ENCODE measurements at regions not wholly inside any gene's neighbourhood (a gene's known extent, or its start where the extent isn't known, plus 50 kb on each side); places are given as distances from the start of the nearest gene placed in this dataset.
A peak's percentile ranks its signal among the peaks of the same experiment; 100 is the strongest.

- H3K4me1 ChIP-seq (ENCODE audit: insufficient read depth, low read length), result peaks cover 23% of the 10 kb centered on the region
- H2AFZ ChIP-seq (ENCODE audit: low read length), result peak overlapping the region; percentile 45
- TF ChIP-seq, protein P1, sequence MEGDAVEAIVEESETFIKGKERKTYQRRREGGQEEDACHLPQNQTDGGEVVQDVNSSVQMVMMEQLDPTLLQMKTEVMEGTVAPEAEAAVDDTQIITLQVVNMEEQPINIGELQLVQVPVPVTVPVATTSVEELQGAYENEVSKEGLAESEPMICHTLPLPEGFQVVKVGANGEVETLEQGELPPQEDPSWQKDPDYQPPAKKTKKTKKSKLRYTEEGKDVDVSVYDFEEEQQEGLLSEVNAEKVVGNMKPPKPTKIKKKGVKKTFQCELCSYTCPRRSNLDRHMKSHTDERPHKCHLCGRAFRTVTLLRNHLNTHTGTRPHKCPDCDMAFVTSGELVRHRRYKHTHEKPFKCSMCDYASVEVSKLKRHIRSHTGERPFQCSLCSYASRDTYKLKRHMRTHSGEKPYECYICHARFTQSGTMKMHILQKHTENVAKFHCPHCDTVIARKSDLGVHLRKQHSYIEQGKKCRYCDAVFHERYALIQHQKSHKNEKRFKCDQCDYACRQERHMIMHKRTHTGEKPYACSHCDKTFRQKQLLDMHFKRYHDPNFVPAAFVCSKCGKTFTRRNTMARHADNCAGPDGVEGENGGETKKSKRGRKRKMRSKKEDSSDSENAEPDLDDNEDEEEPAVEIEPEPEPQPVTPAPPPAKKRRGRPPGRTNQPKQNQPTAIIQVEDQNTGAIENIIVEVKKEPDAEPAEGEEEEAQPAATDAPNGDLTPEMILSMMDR (IDR thresholded peaks at IDR 0.05; ENCODE audit: extremely low read depth, low read depth, low read length), result no peak
- no peaks in the 10 kb centered on the region for H4K20me1 ChIP-seq (ENCODE audit: insufficient read depth, low read length)
- H3K36me3 ChIP-seq (ENCODE audit: insufficient read depth, low read length), result no peaks in the 10 kb centered on the region
- no peaks in the 10 kb centered on the region for H3K9me3 ChIP-seq (ENCODE audit: low read depth, low read length)
- no peak overlapping the region for H3K27ac ChIP-seq (ENCODE audit: low read depth, low read length)
- no peak overlapping the region for H3K4me2 ChIP-seq (ENCODE audit: insufficient read depth, low read length)
- no peak for DNase-seq (ENCODE audit: insufficient read length, low spot score, missing footprints)
- H3K4me3 ChIP-seq (ENCODE audit: insufficient read depth, low read length), result no peak overlapping the region
- no peaks in the 10 kb centered on the region for H3K79me2 ChIP-seq (ENCODE audit: insufficient read depth, low read length)
- H3K27me3 ChIP-seq (ENCODE audit: insufficient read depth, low read length), result no peaks in the 10 kb centered on the region
Observed at GRCh38 chr11:106390078-106390477, 312.6 kb downstream of the AASDHPPT start.

DNA sequence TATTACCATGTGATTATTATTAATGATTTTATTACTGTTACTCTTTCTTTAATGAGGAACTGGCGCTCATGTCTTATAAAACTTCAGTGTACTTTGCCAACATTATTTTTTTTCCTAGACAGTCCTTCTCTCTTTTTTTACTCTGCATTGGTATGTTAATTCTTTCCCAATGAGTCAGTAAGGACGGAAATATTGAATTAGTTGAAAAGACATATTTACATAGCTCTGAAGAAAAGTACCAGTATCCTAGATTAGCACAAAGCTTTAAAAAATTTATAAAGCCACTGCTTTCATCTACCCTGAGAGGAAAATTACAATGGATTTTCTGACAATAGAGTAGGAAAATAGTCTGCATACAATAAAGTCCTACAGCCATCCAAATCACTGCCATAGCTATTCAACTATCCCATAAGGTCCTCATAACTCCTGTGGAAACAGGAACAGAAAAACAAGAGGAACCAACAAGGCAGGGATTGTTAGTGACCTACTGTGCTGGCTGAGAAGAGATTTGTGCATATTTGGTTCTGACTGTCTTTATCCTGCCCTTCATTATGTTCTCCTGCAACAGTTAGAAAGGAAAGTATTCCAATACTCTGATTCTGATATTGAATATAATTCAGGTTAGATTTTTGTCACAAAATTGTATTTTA is 314.4 kb downstream of the AASDHPPT start:
- H4K20me1 ChIP-seq (ENCODE audit: insufficient read depth, low read length), result no peaks in the 10 kb centered on the region
- H3K79me2 ChIP-seq (ENCODE audit: insufficient read depth, low read length), result no peaks in the 10 kb centered on the region
- peak; percentile 18 for DNase-seq (ENCODE audit: insufficient read length, low spot score, missing footprints)
- peak overlapping the region; percentile 59 for H2AFZ ChIP-seq (ENCODE audit: low read length)
- TF ChIP-seq, protein P1 (IDR thresholded peaks at IDR 0.05; ENCODE audit: extremely low read depth, low read depth, low read length), result no peak
- H3K4me2 ChIP-seq (ENCODE audit: insufficient read depth, low read length), result peak overlapping the region; percentile 40
- H3K36me3 ChIP-seq (ENCODE audit: insufficient read depth, low read length), result no peaks in the 10 kb centered on the region
- peaks cover 23% of the 10 kb centered on the region for H3K4me1 ChIP-seq (ENCODE audit: insufficient read depth, low read length)
- no peaks in the 10 kb centered on the region for H3K27me3 ChIP-seq (ENCODE audit: insufficient read depth, low read length)
- no peak overlapping the region for H3K4me3 ChIP-seq (ENCODE audit: insufficient read depth, low read length)
- no peaks in the 10 kb centered on the region for H3K9me3 ChIP-seq (ENCODE audit: low read depth, low read length)
- H3K27ac ChIP-seq (ENCODE audit: low read depth, low read length), result peak overlapping the region; percentile 66

DNA sequence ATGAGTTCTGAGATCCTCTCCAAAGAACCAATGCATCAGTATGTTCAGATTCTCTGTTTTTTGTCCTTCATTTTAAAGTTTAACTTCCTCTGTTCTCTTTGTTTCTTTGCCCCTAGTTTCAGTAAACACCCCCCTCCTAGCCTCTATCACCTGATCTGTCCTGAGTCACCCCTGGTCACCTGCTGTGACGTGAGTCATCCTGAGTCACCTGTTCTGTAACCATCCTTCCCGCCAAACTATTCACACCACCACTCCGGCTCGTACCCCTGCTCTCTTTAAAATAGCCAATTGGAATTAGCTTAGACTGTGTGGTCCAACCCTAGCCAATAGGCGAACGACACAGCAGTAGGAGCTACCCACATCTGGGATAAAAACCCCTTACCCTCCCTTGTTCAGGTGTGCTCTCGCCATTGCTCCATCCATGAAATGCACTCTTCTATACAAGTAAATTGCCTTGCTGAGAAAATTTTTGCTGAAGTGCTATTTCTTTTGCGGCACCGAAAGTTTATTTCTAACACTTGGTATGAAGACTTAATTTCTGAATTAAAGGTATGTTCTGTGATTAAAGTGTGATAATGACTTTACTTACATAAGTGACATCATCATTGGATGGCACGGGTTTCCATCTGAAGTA is 318.4 kb downstream of the AASDHPPT start:
- Histone ChIP-seq H3K27me3 (ENCODE audit: insufficient read depth, low read length) (no peaks in the 10 kb centered on the region), H2AFZ (ENCODE audit: low read length) (no peak overlapping the region), H3K9me3 (ENCODE audit: low read depth, low read length) (no peaks in the 10 kb centered on the region), H3K4me1 (ENCODE audit: insufficient read depth, low read length) (peaks cover 46% of the 10 kb centered on the region), H3K79me2 (ENCODE audit: insufficient read depth, low read length) (no peaks in the 10 kb centered on the region), H3K27ac (ENCODE audit: low read depth, low read length) (no peak overlapping the region), H3K36me3 (ENCODE audit: insufficient read depth, low read length) (no peaks in the 10 kb centered on the region), H3K4me3 (ENCODE audit: insufficient read depth, low read length) (no peak overlapping the region), H4K20me1 (ENCODE audit: insufficient read depth, low read length) (no peaks in the 10 kb centered on the region), H3K4me2 (ENCODE audit: insufficient read depth, low read length) (no peak overlapping the region)
- TF ChIP-seq, protein P1 (IDR thresholded peaks at IDR 0.05; ENCODE audit: extremely low read depth, low read depth, low read length), result no peak
- DNase-seq (ENCODE audit: insufficient read length, low spot score, missing footprints), result no peak

DNA sequence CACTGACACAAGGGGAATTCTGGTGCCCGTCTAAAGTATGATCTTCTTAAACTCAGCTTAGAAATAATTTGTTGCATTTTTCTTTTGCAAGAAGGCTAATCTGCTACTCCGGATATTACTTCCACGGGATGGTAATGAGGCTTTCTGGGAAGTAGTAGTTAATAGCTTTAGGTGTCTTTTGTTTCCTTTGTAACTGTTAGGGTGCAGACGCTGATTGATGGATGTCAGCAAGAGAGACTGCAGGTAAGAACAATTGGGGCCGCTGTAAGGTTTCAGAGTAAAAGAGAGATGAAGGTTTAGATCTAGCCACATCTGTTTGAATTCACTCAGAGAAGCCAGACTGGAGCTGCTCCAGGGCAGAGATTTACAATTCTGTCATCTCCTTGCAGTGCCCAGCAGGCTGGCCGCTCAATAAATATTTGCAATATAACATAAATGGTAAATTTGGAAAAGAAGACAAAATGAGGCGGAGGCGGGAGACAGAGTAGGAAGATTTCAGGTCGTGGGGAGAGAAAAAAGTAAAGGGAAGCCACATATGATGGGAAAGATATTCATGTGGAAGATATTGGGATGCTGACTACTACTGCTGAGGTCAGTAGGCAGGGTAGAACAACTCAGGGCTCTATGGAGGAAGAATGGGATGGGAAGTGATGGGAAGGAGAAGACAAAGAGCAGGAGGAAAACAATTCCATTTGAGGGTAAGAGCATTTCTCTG is 320.5 kb downstream of the AASDHPPT start:
- no peak for DNase-seq (ENCODE audit: insufficient read length, low spot score, missing footprints)
- peak overlapping the region; percentile 39 for H2AFZ ChIP-seq (ENCODE audit: low read length)
- H3K36me3 ChIP-seq (ENCODE audit: insufficient read depth, low read length), result no peaks in the 10 kb centered on the region
- TF ChIP-seq, protein P1 (IDR thresholded peaks at IDR 0.05; ENCODE audit: extremely low read depth, low read depth, low read length), result no peak
- peak overlapping the region; percentile 62 for H3K4me2 ChIP-seq (ENCODE audit: insufficient read depth, low read length)
- no peaks in the 10 kb centered on the region for H4K20me1 ChIP-seq (ENCODE audit: insufficient read depth, low read length)
- peak overlapping the region; percentile 88 for H3K27ac ChIP-seq (ENCODE audit: low read depth, low read length)
- no peaks in the 10 kb centered on the region for H3K79me2 ChIP-seq (ENCODE audit: insufficient read depth, low read length)
- no peaks in the 10 kb centered on the region for H3K9me3 ChIP-seq (ENCODE audit: low read depth, low read length)
- H3K4me3 ChIP-seq (ENCODE audit: insufficient read depth, low read length), result no peak overlapping the region
- H3K4me1 ChIP-seq (ENCODE audit: insufficient read depth, low read length), result peaks cover 38% of the 10 kb centered on the region
- no peaks in the 10 kb centered on the region for H3K27me3 ChIP-seq (ENCODE audit: insufficient read depth, low read length)

Data from osteoblast (primary cell).